ENCODE measurements at regions not wholly inside any gene's neighbourhood (a gene's known extent, or its start where the extent isn't known, plus 50 kb on each side); places are given as distances from the start of the nearest gene placed in this dataset.

DNA sequence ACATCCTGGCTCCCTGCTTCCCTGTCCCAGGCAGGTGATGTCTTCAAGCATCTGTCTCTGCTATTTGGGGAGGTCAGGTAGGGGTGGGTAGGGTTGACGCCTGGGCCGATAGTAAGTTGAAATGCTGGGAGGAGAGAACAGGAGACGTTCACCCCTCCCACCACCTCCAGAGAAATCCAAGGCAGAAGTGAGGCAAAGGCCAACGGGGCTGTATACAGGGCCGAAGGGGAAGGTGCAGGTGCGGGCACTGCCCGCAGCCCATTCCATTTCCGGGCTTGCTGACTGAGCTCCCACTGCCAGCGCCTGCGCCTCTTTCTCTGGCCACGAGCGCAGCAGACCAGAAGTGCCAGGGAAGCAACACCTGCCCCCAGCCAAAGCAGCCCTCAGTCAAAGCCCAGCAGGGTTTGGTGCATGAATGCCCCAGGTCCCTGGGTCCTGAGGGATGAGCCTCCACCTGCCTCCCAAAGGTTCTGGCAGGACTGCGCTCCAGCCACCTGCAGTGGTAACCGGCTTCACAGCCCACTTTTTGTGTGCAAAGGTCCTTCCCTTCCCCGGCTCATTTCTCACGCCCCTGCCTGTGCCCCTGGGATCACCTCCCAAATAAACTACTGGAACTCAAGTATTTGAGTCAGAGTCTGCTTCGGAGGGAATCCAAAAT, 127.6 kb upstream of the TNRC6C start:
- TF ChIP-seq, protein P1, sequence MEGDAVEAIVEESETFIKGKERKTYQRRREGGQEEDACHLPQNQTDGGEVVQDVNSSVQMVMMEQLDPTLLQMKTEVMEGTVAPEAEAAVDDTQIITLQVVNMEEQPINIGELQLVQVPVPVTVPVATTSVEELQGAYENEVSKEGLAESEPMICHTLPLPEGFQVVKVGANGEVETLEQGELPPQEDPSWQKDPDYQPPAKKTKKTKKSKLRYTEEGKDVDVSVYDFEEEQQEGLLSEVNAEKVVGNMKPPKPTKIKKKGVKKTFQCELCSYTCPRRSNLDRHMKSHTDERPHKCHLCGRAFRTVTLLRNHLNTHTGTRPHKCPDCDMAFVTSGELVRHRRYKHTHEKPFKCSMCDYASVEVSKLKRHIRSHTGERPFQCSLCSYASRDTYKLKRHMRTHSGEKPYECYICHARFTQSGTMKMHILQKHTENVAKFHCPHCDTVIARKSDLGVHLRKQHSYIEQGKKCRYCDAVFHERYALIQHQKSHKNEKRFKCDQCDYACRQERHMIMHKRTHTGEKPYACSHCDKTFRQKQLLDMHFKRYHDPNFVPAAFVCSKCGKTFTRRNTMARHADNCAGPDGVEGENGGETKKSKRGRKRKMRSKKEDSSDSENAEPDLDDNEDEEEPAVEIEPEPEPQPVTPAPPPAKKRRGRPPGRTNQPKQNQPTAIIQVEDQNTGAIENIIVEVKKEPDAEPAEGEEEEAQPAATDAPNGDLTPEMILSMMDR (IDR thresholded peaks at IDR 0.05): no peak
- TF ChIP-seq POLR2A (IDR thresholded peaks at IDR 0.05): no peak
